GM12873 (cell line): ENCODE measurements at regions not wholly inside any gene's neighbourhood (a gene's known extent, or its start where the extent isn't known, plus 50 kb on each side); places are given as distances from the start of the nearest gene placed in this dataset.

Experiments
- TF ChIP-seq, protein P1 (sequence below): IDR thresholded peaks from 2 replicates; pipeline ENCODE4 v1.5.1; 2012; ENCODE audit warnings: low read depth, mild to moderate bottlenecking, moderate library complexity, low read length, control low read depth; ENCODE audit not compliant: insufficient read depth; ENCODE audit errors: missing control alignments

GRCh38 chr20:30167540-30167939 lies 1089.9 kb upstream of the DEFB115 start:
- TF ChIP-seq, protein P1, sequence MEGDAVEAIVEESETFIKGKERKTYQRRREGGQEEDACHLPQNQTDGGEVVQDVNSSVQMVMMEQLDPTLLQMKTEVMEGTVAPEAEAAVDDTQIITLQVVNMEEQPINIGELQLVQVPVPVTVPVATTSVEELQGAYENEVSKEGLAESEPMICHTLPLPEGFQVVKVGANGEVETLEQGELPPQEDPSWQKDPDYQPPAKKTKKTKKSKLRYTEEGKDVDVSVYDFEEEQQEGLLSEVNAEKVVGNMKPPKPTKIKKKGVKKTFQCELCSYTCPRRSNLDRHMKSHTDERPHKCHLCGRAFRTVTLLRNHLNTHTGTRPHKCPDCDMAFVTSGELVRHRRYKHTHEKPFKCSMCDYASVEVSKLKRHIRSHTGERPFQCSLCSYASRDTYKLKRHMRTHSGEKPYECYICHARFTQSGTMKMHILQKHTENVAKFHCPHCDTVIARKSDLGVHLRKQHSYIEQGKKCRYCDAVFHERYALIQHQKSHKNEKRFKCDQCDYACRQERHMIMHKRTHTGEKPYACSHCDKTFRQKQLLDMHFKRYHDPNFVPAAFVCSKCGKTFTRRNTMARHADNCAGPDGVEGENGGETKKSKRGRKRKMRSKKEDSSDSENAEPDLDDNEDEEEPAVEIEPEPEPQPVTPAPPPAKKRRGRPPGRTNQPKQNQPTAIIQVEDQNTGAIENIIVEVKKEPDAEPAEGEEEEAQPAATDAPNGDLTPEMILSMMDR: no peak

GRCh38 chr20:30168025-30168799 lies 1089.3 kb upstream of the DEFB115 start:
- TF ChIP-seq, protein P1: no peak

GRCh38 chr20:30168800-30169138 lies 1088.7 kb upstream of the DEFB115 start:
- TF ChIP-seq, protein P1: no peak

DNA sequence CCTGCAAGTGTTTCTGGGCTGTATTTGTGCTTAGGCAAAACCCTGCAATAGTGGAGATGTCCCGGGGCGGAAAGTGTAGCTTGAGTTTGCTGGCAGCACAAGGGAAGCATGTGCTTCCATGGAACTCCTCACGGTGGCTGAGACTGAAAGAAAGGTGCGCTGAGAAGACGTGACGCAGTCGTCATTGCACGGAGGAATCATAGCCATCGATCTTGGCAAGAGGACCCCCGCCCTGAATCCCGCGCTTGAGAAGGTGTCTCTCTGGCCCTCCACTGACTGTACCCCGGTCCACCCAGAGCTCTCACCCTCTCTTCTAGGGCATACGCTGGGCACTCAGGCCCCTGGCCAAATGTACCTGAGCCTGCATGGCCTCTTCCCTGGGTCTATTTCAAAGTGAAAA lies 1081.8 kb upstream of the DEFB115 start:
- TF ChIP-seq, protein P1: no peak

- TF ChIP-seq, protein P1: no peak
Observed at GRCh38 chr20:30281584-30282197, 975.8 kb upstream of the DEFB115 start.

DNA sequence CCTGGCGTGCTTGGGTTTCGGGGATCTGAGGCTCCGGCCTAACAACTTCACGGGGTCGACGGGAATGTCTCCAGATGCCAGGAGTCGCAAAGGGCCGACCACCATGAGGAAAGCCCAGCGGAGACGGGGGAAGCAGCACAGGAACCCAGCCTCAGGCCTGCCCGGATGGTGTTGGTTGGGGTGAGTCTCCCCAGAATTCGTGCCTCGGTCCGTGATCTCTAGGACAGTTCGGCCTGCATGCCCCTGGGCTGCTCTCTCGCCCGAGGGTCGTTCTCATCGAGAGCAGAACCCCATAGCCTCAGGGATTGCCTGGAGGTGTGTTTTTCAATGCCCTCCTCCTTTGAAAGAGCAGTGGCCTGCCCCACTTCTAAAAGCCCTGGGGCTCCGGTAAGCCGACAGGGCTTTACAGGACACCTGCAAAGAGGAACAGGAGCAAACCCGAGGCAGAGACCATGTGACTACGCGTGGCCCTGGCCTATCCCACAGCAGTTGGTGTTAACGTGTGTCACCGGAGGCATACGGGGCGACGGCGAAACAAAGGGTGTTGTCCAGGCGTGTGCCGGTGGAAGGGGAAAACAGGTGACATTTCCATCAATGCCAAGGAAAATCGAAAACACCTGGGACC lies 973.1 kb upstream of the DEFB115 start:
- TF ChIP-seq, protein P1: no peak

GRCh38 chr20:30285677-30286076 lies 971.8 kb upstream of the DEFB115 start:
- TF ChIP-seq, protein P1: no peak
